GM18502 (cell line): ENCODE measurements at regions not wholly inside any gene's neighbourhood (a gene's known extent, or its start where the extent isn't known, plus 50 kb on each side); places are given as distances from the start of the nearest gene placed in this dataset.
"Not testable (repeated sequence)": the region's sequence is repeated elsewhere in the genome, so short reads cannot be mapped to it uniquely, and the experiment has no call there.

Experiments
- ATAC-seq: cut with Tn5 transposase; IDR thresholded peaks from one replicate; pipeline ENCODE4 v1.9.1; 2021; ENCODE audit warnings: mild to moderate bottlenecking; ENCODE audit not compliant: unreplicated experiment, poor library complexity

DNA sequence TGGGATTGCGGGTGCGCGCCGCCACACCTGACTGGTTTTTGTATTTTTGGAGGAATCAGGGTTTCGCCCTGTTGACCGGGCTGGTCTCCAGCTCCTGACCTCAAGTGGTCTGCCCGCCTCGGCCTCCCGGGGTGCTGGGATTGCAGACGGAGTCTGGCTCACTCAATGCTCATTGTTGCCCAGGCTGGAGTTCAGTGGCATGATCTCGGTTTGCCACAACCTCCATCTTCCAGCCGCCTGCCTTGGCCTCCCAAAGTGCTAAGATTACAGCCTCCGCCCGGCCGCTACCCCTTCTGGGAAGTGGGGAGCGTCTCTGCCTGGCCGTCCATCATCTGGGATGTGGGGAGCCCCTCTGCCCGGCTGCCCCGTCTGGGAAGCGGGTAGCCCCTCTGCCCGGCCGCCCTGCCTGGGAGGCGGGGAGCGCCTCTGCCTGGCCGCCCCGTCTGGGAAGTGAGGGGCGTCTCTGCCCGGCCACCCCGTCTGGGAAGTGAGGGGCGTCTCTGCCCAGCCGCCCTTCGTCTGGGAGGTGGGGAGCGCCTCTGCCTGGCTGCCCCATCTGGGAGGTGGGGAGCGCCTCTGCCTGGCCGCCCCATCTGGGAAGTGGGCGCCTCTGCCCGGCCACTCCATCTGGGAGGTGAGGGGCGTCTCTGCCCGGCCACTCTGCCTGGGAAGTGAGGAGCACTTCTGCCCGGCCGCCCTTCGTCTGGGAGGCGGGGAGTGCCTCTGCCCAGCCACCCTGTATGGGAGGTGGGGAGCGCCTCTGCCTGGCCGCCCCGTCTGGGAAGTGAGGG, 381.8 kb upstream of the MIS18BP1 start:
- not testable (repeated sequence) for ATAC-seq

DNA sequence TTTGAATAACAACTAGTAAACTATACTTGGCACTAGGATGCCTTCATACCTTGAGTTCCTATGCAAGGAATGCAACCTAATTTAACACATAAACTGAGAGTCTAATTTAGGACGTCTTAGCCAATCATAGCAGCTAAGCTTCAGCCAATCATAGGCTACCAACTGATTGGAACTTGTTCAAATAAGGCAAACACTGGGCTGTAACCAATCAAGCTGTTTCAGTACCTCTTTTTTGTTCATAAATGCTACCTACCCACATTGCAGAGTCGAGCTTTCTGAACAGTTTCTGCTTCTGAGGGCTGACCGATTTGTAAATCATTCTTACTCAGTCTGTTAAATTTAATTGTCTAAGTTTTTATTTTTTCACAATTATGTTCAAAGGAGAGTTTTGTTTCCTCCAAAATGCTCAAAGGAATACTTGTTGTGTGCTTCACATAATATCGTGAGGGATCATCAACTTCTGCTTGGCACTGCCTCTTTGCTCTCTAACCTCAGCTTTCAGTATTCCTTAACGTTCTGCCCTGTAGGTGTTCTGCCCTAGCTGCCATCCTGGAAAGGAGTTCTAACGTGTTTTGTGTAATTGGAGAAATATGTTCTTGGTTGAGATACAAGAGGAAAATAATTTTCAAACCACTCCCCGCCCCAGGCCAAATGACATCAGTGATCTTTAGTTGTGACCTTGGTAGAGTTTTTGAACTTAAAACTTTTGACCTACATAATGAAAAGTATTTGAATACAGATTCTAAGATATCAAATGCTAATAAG, 380.4 kb upstream of the MIS18BP1 start:
- no peak for ATAC-seq

DNA sequence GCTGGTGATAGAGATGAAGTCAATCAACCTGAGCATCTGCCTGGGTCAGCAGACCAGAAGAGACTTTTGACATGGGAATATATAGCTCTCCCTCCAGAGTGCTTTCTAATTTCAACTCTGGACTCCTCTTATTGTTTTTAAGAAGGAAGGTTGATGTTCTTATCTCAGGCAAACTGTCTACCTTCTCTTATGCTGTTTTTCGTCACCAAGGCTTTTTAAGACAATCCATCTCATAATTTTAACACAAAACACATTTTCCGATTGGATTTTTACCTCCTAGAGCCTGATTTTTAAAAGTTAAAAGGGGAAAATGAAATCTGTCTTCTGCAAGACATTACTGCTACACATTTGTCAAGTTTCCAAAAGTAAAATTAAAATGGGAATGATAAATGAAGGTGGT, 368.7 kb upstream of the MIS18BP1 start:
- no peak for ATAC-seq

DNA sequence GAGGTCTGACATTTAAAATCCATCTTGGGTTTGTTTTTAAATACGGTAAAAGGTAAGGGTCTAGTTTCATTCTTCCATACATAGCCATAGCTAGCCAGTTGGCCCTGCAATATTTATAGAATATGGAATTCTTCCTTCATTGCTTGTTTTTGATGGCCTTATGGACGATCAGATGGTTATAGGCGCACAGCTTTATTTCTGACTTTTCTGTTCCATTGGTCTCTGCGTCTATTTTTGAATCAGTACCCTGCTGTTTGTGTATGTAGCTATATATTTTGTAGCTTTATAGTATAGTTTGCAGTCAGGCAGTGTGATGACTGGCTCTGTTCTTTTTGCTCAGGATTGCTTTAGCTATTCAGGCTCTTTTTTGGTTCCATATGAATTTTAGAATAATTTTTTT, 366.8 kb upstream of the MIS18BP1 start:
- ATAC-seq, result no peak

DNA sequence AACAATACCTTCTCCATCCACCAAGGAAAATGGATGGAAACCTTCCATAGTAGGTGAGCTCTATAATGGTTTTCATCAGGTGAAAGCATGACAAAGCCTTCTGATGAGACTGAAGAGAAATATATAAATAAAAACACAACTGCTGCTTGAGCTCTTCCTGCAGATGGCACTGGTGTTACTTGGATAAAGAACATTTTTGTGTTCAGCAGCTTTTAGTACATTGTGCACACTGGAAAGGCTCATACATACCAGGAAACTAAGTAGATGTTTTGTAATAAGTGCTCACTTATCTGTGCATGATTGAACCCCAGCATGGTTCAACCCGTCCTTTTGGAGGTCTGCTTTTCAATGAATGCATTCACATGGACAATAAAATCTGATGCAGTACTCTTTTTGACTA, 357.3 kb upstream of the MIS18BP1 start:
- no peak for ATAC-seq

DNA sequence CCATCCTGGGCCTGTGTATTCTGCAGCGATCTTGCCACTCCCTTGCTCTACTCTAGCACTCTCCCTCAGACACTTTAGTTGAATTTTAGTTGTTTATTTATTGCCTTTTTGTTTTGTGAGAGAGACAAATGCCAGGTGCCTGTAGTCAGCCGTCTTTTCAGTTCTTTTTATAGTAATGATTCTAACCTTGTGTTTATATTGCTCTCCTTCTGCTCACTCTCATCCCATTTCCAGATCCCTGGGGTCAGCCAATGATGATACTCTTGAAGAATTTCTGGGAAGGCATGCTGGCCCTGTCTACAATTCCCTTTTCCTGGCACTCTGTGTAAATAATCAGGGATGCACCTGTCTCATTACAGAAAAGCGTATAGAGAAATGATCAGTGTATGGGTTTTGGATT, 334.1 kb upstream of the MIS18BP1 start:
- no peak for ATAC-seq

DNA sequence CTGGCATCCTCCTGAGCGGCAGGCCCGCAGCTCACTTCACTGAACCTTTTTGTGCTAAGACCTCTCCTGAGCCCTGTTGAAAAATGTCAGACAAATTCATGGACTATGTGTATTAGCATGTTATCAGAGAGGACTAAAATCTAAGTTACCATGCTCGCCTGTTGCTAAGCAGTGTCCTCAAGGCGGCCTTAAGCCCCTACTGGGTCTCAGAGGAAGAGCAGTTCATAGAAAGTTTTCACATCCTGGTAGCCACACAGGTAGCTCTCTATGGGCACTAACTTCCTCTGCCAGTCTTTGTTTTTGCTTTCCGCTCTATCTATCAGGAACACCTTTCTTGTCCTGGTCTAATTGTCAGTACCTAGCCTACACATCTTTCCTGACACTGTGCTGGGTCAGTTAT, 306.6 kb upstream of the MIS18BP1 start:
- ATAC-seq, result no peak

DNA sequence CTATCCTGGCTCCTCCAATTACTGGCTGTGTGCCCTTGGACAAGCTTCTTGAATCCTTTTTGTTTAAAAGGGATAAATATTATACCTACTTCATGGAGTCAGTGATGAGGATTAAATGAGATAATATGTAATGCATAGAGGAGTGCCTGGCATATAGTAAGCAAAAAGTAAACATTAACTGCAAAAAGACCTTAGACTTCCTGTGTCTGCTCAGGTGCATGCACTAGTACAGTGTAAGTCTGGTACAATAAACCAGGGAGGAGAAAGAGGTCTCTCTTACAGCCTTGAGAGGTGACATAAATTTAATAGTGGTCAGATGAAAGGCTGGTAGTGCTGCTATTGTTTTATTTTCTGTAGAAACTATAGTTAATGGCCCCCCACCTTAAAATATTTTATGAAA, 305.2 kb upstream of the MIS18BP1 start:
- no peak for ATAC-seq

DNA sequence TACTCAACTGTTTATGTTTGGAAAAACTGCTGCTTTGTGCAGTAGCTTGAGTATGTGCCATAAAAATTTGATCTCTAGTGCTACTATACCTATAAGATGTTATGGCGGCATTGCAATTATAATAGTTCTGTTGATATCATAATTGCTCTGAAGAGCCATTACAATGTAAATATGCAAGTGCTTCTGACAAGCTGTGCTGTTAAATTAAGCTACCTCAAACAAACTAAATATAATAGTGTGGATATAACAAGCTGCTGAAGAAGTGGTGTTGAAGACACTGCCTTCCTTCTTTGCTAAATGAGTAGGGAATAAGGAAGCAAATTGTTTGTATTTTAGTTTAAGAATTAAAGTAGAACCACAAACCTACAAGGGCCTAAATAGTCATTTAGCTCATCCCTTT, 301.0 kb upstream of the MIS18BP1 start:
- no peak for ATAC-seq

DNA sequence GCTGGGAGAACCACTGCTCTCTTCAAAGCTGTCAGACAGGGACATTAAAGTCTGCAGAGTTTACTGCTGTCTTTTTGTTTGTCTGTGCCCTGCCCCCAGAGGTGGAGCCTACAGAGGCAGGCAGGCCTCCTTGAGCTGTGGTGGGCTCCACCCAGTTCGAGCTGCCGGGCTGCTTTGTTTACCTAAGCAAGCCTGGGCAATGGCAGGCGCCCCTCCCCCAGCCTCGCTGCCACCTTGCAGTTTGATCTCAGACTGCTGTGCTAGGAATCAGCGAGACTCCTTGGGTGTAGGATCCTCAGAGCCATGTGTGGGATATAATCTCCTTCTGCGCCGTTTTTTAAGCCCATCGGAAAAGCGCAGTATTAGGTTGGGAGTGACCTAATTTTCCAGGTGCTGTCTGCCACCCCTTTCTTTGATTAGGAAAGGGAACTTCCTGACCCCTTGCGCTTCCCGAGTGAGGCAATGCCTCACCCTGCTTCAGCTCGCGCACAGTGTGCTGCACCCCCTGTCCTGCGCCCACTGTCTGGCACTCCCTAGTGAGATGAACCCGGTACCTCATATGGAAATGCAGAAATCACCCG, 298.3 kb upstream of the MIS18BP1 start:
- ATAC-seq, result not testable (repeated sequence)

DNA sequence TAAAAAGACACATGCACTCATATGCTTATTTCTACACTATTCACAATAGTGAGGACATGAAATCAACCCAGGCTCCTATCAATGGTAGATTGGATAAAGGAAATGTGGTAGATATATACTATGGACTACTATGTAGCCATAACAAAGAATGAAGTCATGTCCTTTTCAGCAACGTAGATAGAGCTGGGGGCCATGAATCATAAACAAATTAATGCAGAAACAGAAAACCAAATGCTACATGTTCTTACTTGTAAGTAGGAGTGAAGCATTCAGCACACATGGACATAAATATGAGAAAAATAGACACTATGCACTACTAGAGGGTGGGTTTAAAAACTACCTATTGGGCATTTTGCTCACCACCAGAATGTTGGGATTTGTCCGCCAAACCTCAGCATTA, 278.0 kb upstream of the MIS18BP1 start:
- ATAC-seq, result no peak

DNA sequence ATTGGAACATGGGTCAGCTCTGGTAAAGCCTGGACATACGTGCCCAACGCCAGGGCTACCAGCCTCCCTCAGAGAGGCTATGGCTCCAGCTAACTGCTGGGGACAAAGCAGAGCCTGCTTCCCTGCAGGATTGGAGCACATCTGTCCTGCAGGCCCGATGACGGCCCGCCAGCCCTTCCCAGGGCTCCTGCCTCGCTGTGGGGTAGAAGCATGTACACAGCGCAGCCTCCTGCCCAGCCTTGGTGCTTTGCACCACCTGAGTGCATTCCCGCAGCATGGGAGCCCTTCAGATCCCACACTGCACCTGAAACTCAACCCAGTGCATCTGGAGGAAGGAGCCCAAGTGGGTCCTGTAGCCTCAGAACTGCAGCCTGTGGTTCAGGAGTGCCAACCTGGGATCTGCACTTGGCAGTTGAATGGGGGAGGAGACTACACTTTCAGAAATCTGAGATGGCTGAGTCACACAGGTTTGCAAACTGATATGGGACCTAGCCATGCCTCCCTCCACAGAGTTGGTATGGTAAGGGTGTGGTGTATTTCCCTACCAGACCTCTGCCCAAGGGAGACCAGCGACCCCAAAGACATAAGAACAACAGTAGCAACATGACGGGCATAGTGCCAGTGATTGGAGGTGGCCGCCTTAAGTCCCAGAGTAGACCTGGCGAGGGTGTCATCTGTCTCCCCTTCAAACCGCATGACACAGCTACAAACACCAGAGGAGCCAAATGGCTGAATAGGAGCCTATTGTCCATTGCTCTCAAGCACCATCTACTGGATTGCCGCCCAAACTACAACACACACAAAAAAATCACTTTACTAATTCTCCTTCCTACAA, 273.9 kb upstream of the MIS18BP1 start:
- peak; percentile 96 for ATAC-seq

DNA sequence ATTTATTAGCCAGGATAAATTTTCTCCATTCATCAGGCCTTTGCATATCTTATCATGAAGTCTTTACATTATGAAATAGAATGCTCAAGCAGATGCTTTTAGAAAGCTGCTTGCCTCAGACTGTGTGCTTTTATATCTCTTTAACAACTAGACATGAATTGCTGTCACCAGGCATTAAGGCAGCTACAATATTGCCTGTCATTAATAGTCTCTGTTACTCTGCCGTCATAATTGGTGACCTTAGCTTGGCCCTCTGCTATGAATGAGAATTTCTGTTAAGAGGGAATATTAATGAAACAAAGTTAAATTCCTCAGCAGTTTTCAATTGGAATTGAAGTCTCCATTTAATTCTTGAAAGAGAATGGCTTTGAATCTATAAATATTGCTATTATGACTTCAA, 266.8 kb upstream of the MIS18BP1 start:
- no peak for ATAC-seq

DNA sequence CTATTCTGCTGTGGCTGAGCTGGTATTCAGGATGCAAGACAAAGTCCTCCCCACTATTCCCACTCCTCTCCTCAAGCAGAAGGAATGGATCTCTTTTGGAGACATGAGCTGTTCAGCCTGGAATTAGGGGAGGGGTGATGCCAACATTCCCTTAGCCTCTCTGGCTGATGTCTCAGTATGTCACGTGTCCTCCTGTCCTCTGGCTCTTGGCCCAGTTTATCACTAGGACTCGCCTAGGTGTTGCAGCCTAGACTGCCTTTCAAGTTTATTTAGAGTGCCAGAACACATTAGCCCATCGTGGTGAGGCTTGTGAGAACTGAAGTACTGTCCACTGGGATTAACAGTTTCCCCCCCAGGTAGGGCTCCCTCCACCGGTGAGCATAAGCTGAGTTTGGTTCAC, 239.9 kb upstream of the MIS18BP1 start:
- no peak for ATAC-seq

DNA sequence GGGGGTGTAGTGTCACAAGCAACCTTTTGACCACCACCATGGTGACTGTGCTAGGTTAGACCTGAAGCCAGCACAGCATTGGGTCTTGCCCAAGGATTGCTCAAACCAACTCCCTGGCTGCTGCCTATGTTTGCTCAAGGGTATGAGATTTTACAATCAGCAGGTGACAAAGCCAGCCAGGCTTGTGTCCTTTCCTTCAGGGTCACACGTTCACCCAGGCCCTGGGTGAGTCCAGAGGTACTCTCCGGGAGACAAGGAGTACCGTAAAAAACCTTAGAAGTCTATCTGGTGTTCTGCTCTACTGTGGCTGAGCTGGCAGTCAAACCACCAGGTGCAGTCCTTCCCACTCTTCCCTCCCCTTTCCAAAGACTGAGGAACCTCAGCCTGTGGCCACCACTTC, 238.9 kb upstream of the MIS18BP1 start:
- no peak for ATAC-seq

DNA sequence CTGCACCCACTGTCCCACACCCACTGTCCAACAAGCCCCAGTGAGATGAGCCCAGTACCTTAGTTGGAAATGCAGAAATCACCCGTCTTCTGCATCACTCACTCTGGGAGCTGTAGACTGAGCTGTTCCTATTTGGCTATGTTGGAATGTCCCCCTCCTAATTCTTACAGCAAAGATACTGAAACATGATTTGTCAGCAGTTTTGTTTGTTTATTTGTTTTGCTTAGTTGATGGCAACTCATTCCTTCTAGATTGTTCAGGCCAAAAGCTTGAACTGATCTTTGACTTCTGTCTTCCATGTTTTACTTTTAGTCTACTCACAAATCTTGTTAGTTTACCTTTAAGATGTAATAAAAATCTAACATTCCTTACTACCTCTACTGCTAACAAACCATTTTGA, 233.6 kb upstream of the MIS18BP1 start:
- ATAC-seq, result no peak

DNA sequence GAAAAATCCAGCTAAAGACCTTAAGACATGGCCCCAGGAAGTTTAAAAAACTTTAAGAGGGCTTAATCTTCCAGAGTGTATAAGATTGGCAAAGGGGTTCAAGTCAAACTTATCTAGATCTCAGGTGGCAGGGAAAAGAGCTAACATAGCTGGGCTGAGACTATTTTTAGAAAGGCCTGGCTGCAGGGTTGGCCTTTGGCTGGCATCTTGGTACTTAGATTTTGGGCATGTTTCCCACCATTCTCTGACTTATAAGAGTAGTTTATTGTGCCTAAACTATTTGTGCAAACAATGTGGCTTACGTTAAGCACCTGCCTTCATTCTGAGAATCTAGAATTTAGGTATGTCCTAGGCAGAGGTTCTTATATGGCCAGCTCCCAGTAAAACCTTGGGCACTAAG, 214.0 kb upstream of the MIS18BP1 start:
- ATAC-seq, result no peak

DNA sequence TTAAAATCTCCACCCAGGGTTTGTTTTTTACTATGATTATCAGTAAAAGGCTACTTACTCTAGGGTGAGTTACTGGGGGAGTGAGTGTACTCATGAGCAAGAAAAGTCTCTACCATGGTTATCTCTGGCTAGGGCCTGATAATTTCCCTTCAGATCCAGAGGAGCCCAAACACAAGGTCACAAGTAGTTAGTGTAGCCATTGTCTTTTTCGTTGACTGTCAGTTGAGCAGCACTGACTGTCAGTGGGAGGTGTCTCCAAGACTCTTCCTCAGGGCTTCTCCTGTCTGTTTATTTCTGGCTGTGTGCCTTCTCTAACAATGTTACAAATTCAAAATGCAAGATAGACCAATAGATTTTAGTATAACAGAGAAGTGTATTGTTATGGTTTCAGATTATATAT, 181.2 kb upstream of the MIS18BP1 start:
- no peak for ATAC-seq

DNA sequence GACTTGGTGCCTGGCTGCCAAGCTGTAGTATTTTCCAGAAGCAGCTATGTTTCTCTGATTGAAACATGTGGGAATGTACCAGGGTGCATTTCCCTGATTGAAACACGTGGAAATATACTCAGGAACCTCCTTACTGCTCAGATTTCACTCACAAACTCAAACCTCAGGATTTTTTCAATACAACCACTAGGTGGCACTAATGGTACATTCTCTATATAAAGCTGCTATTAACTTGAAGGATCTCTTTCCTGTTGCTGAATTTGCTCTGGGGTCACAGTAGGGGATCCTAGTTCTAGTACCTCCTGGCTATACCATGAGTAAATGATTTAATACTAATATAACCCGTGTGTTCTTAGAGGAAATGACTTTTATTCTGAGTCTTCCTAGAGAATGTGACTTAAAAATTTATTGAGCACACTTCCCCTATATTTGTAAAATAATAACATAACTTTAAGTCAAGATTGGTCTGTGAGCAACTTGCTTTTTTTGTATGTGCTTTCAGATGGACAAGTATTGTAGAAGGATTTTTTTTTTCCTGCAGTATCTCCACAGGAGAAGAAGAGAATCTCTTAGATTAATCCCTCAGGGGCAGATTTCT, 173.8 kb upstream of the MIS18BP1 start:
- ATAC-seq, result peak; percentile 97

DNA sequence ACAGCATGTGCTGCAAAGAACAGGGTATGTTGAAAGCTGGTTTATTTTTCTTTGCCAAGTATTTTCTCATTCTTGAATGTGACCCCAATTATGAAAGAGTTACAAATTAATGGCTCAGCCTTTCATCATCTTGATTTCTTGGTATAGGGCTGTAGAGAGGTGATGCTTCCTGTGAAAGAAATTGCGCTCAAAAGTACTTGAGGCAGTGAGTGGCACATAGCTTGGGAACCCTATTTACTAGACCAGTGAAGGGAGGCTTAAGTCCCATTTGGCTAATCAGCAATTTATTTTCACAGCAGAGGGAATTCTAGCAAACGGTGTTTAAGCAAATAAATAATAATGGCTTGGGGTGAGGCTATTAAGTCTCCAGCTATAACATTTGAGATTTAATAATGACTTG, 153.9 kb upstream of the MIS18BP1 start:
- ATAC-seq, result no peak
